ENCODE measurements at regions not wholly inside any gene's neighbourhood (a gene's known extent, or its start where the extent isn't known, plus 50 kb on each side); places are given as distances from the start of the nearest gene placed in this dataset.
A peak's percentile ranks its signal among the peaks of the same experiment; 100 is the strongest.

- CTCF ChIA-PET = no interaction called here
Observed at GRCh38 chr10:61612450-61612849, 50.3 kb upstream of the CABCOCO1 start.

GRCh38 chr10:61612009-61612408, 50.7 kb upstream of the CABCOCO1 start:
- Histone ChIP-seq H3K27me3 (ENCODE audit: control insufficient read depth, insufficient read depth, low read length) (no peaks in the 10 kb centered on the region), H3K27ac (ENCODE audit: low read length) (no peak overlapping the region; the same call in 1 of the 2 replicates), H3K9me3 (ENCODE audit: control insufficient read depth, insufficient read depth, low read depth, low read length) (no peaks in the 10 kb centered on the region), H3K36me3 (ENCODE audit: control insufficient read depth, insufficient read depth, low read length) (no peaks in the 10 kb centered on the region), H3K4me3 (ENCODE audit: low read depth in 2 of 2, low read length in 2 of 2) (no peak overlapping the region), H3K4me1 (ENCODE audit: control insufficient read depth, insufficient read depth, low read length) (no peaks in the 10 kb centered on the region)
- ATAC-seq = no peak
- BruUV-seq (replicated peaks) = no TSS peak
- in situ Hi-C loops (cut with HindIII; ENCODE audit: low pct_unique_long_range_greater_than_20kb, low sequenced_read_pairs) (no loop called here), intact Hi-C loops (cut with micrococcal nuclease; ENCODE audit: unreplicated experiment) (no loop called here)
- ChIA-PET POLR2A (no interaction called here), CTCF (no interaction called here)
- DNase-seq (ENCODE audit: low read depth, low spot score) = no peak
- TF ChIP-seq REST (IDR thresholded peaks at IDR 0.05; ENCODE audit: insufficient read depth in 1 of 2, low read depth in 2 of 2, low read length in 1 of 2) (no peak), TCF7L2 (IDR thresholded peaks at IDR 0.05; ENCODE audit: low read depth, low read length) (no peak), POLR2AphosphoS5 (IDR thresholded peaks at IDR 0.05; ENCODE audit: low read depth, low read length) (no peak)

More at GRCh38 chr10:61612450-61612849, 50.3 kb upstream of the CABCOCO1 start:
- no TSS peak for BruUV-seq (replicated peaks)
- peak overlapping the region; percentile 36; the same call in 1 of the 2 replicates for H3K27ac ChIP-seq (ENCODE audit: low read length)
- in situ Hi-C loops (cut with HindIII; ENCODE audit: low pct_unique_long_range_greater_than_20kb, low sequenced_read_pairs) (no loop called here), intact Hi-C loops (cut with micrococcal nuclease; ENCODE audit: unreplicated experiment) (no loop called here)
- DNase-seq (ENCODE audit: low read depth, low spot score) = no peak
- POLR2A ChIA-PET = no interaction called here
- H3K36me3 ChIP-seq (ENCODE audit: control insufficient read depth, insufficient read depth, low read length) = no peaks in the 10 kb centered on the region
- no peak for ATAC-seq
- H3K27me3 ChIP-seq (ENCODE audit: control insufficient read depth, insufficient read depth, low read length) = no peaks in the 10 kb centered on the region
- no peaks in the 10 kb centered on the region for H3K4me1 ChIP-seq (ENCODE audit: control insufficient read depth, insufficient read depth, low read length)
- no peak for TF ChIP-seq CTCF (IDR thresholded peaks at IDR 0.05)
- TF ChIP-seq SIN3A (IDR thresholded peaks at IDR 0.05; ENCODE audit: borderline replicate concordance, insufficient read depth, low read depth, low read length) = no peak
- TF ChIP-seq POLR2AphosphoS5 (IDR thresholded peaks at IDR 0.05; ENCODE audit: low read depth, low read length) = no peak
- TF ChIP-seq TCF7L2 (IDR thresholded peaks at IDR 0.05; ENCODE audit: low read depth, low read length) = no peak
- TF ChIP-seq REST (IDR thresholded peaks at IDR 0.05; ENCODE audit: insufficient read depth in 1 of 2, low read depth in 2 of 2, low read length in 1 of 2) = no peak
- H3K9me3 ChIP-seq (ENCODE audit: control insufficient read depth, insufficient read depth, low read depth, low read length) = no peaks in the 10 kb centered on the region
- no peak overlapping the region for H3K4me3 ChIP-seq (ENCODE audit: low read depth in 2 of 2, low read length in 2 of 2)

Data from Panc1 (cell line).